Glutamatergic neuron (in vitro differentiated cells): ENCODE measurements at regions not wholly inside any gene's neighbourhood (a gene's known extent, or its start where the extent isn't known, plus 50 kb on each side); places are given as distances from the start of the nearest gene placed in this dataset.

Source experiments
- DNase-seq: peaks from one replicate; pipeline ENCODE4 v3.0.0; 2022
- H3K27ac Mint-ChIP-seq: one replicate; pipeline ENCODE4 v1.8.0; 2020; ENCODE audit warnings: mild to moderate bottlenecking, mixed read lengths, inconsistent platforms; ENCODE audit not compliant: unreplicated experiment
- H3K27me3 Mint-ChIP-seq: one replicate; pipeline ENCODE4 v1.8.0; 2020; ENCODE audit warnings: mild to moderate bottlenecking, moderate library complexity, mixed read lengths, inconsistent platforms; ENCODE audit not compliant: unreplicated experiment
- H3K36me3 Mint-ChIP-seq: one replicate; pipeline ENCODE4 v1.8.0; 2020; ENCODE audit warnings: mild to moderate bottlenecking, mixed read lengths, inconsistent platforms; ENCODE audit not compliant: unreplicated experiment
- H3K4me1 Mint-ChIP-seq: one replicate; pipeline ENCODE4 v1.8.0; 2020; ENCODE audit warnings: mild to moderate bottlenecking, low read depth, mixed read lengths, inconsistent platforms; ENCODE audit not compliant: unreplicated experiment
- H3K4me3 Mint-ChIP-seq: one replicate; pipeline ENCODE4 v1.8.0; 2020; ENCODE audit warnings: mild to moderate bottlenecking, mixed read lengths, inconsistent platforms; ENCODE audit not compliant: unreplicated experiment
- H3K9me3 Mint-ChIP-seq: one replicate; pipeline ENCODE4 v1.8.0; 2020; ENCODE audit warnings: mild to moderate bottlenecking, moderate library complexity, mixed read lengths, inconsistent platforms; ENCODE audit not compliant: unreplicated experiment
- CTCF ChIP-seq: fragments of 200-600 bp; sonication (generic); IDR thresholded peaks from one replicate; pipeline ENCODE4 v1.5.0; 2021; ENCODE audit not compliant: partially characterized antibody, unreplicated experiment

- no peak overlapping the region for H3K27ac Mint-ChIP-seq
- no peaks in the 10 kb centered on the region for H3K27me3 Mint-ChIP-seq
- H3K36me3 Mint-ChIP-seq: no peaks in the 10 kb centered on the region
- no peak for DNase-seq
- H3K4me3 Mint-ChIP-seq: no peak overlapping the region
- H3K9me3 Mint-ChIP-seq: no peaks in the 10 kb centered on the region
- H3K4me1 Mint-ChIP-seq: no peaks in the 10 kb centered on the region
- no peak for TF ChIP-seq CTCF
Measured at GRCh38 chrX:5829469-5829868, 399.2 kb downstream of the NLGN4X start.

- H3K9me3 Mint-ChIP-seq: no peaks in the 10 kb centered on the region
- no peak overlapping the region for H3K27ac Mint-ChIP-seq
- no peak overlapping the region for H3K4me3 Mint-ChIP-seq
- H3K36me3 Mint-ChIP-seq: no peaks in the 10 kb centered on the region
- H3K27me3 Mint-ChIP-seq: no peaks in the 10 kb centered on the region
- no peak for TF ChIP-seq CTCF
- DNase-seq: no peak
- H3K4me1 Mint-ChIP-seq: no peaks in the 10 kb centered on the region
Measured at GRCh38 chrX:5829060-5829459, 399.6 kb downstream of the NLGN4X start.

- Mint-ChIP-seq H3K9me3 (no peaks in the 10 kb centered on the region), H3K27me3 (no peaks in the 10 kb centered on the region), H3K4me1 (no peaks in the 10 kb centered on the region), H3K36me3 (no peaks in the 10 kb centered on the region), H3K4me3 (no peak overlapping the region), H3K27ac (no peak overlapping the region)
- no peak for TF ChIP-seq CTCF
- peak; percentile 31 for DNase-seq
Measured at GRCh38 chrX:5823903-5824302, 404.8 kb downstream of the NLGN4X start.

GRCh38 chrX:5810636-5811035 lies 418.0 kb downstream of the NLGN4X start:
- no peaks in the 10 kb centered on the region for H3K9me3 Mint-ChIP-seq
- no peak for TF ChIP-seq CTCF
- H3K4me1 Mint-ChIP-seq: no peaks in the 10 kb centered on the region
- no peaks in the 10 kb centered on the region for H3K27me3 Mint-ChIP-seq
- no peak overlapping the region for H3K4me3 Mint-ChIP-seq
- H3K36me3 Mint-ChIP-seq: no peaks in the 10 kb centered on the region
- DNase-seq: no peak
- H3K27ac Mint-ChIP-seq: no peak overlapping the region

GRCh38 chrX:5807181-5807580 lies 421.5 kb downstream of the NLGN4X start:
- no peak for TF ChIP-seq CTCF
- DNase-seq: no peak
- Mint-ChIP-seq H3K27me3 (no peaks in the 10 kb centered on the region), H3K4me3 (no peak overlapping the region), H3K36me3 (no peaks in the 10 kb centered on the region), H3K4me1 (no peaks in the 10 kb centered on the region), H3K9me3 (no peaks in the 10 kb centered on the region), H3K27ac (no peak overlapping the region)
